K562 (cell line): ENCODE measurements at regions not wholly inside any gene's neighbourhood (a gene's known extent, or its start where the extent isn't known, plus 50 kb on each side); places are given as distances from the start of the nearest gene placed in this dataset.

Source experiments
- ATAC-seq: fragments of 200-7000 bp; cut with Tn5 transposase; 3 replicates; pipeline ENCODE4 v1.9.1; 2020; ENCODE audit warnings: moderate library complexity
- BruUV-seq: library from RNA; stranded (reverse); fragments of 400-500 nt; replicated peaks from 2 replicates; lab custom pipeline; 2021; lab: Mats Ljungman, UMichigan
- CTCF ChIA-PET: fragments of 300-600 bp; formaldehyde crosslinking; extraction: SDS; loops from one replicate; lab custom pipeline; 2021; ENCODE audit warnings: low intra/inter-chr PET ratio; lab: Yijun Ruan, JAX
- POLR2A ChIA-PET: fragments of 300-600, 350-650 bp; sonication (Branson Sonifier 250); formaldehyde crosslinking; extraction: SDS; loops from one replicate; lab custom pipeline; 2021; ENCODE audit warnings: antibody characterized with exemption, inconsistent platforms; lab: Yijun Ruan, JAX
- DNase-seq, 4 experiments: peaks; one replicate each; pipeline versions ENCODE4 v3.0.0 to v3.0.0-alpha.2; 2011 to 2018; ENCODE audit warnings: low spot score in 3 of 4, mixed read lengths in 3 of 4; ENCODE audit errors: extremely low read depth in 1 of 4
- FAIRE-seq: peaks from 2 replicates; lab custom pipeline; 2011; peaks lifted over from hg19 to GRCh38; lab: Jason Lieb, UNC
- H2AFZ ChIP-seq: 2 replicates; pipeline ENCODE4 v1.6.0; 2011; ENCODE audit warnings: low read depth, low read length, control low read depth, inconsistent platforms
- H3K27ac ChIP-seq: fragments of 200-600 bp; 3 replicates; pipeline ENCODE4 v1.8.0; 2011; ENCODE audit warnings: low read depth, mild to moderate bottlenecking, control low read depth, inconsistent platforms, low read length, moderate library complexity, mixed read lengths; ENCODE audit errors: extremely low read depth
- H3K27me3 ChIP-seq, 2 experiments: fragments of 300-600 bp in 1 of 2; 2 replicates in 1 of 2; 3 replicates in 1 of 2; pipeline versions ENCODE4 v1.6.0 to v1.8.0; 2011; ENCODE audit warnings: inconsistent platforms in 2 of 2, low read length in 2 of 2, mild to moderate bottlenecking in 1 of 2, mixed read lengths in 1 of 2, moderate library complexity in 1 of 2; ENCODE audit not compliant: control insufficient read depth in 2 of 2, insufficient read depth in 2 of 2
- H3K36me3 ChIP-seq: fragments of 300-600 bp; 3 replicates; pipeline ENCODE4 v1.8.0; 2011; ENCODE audit warnings: mild to moderate bottlenecking, low read length, inconsistent platforms; ENCODE audit not compliant: control insufficient read depth, insufficient read depth
- H3K4me1 ChIP-seq, 2 experiments: fragments of 200-600 bp in 1 of 2; replicated peaks in 1 of 2; 2 replicates in 1 of 2; 3 replicates in 1 of 2; pipeline versions ENCODE4 v1.5.1 to v1.8.0; 2011; ENCODE audit warnings: inconsistent platforms in 2 of 2, low read length in 2 of 2, mild to moderate bottlenecking in 1 of 2, mixed read lengths in 1 of 2, moderate library complexity in 1 of 2; ENCODE audit not compliant: control insufficient read depth in 2 of 2, insufficient read depth in 2 of 2
- H3K4me2 ChIP-seq: 2 replicates; pipeline ENCODE4 v1.6.1; 2011; ENCODE audit warnings: low read length, control low read depth, inconsistent platforms, mixed read lengths; ENCODE audit not compliant: insufficient read depth
- H3K4me3 ChIP-seq: fragments of 200-600 bp; sonication (generic), shearing (Covaris generic); 2 replicates; pipeline ENCODE4 v1.5.1; 2016; ENCODE audit warnings: control low read depth, inconsistent platforms
- H3K79me2 ChIP-seq: fragments of 200-600 bp; 3 replicates; pipeline ENCODE4 v1.8.0; 2011; ENCODE audit warnings: low read length, inconsistent platforms; ENCODE audit not compliant: control insufficient read depth, insufficient read depth
- H3K9ac ChIP-seq, 2 experiments: 2 replicates each; pipeline versions ENCODE4 v1.6.0 to v1.6.1; 2011; ENCODE audit warnings: low read depth in 2 of 2, low read length in 2 of 2, control low read depth in 1 of 2, inconsistent platforms in 1 of 2, mild to moderate bottlenecking in 1 of 2, mixed read lengths in 1 of 2; ENCODE audit not compliant: insufficient read depth in 1 of 2
- H3K9me1 ChIP-seq: one replicate; pipeline ENCODE4 v1.6.0; 2011; ENCODE audit warnings: inconsistent platforms, mild to moderate bottlenecking, low read length, moderate library complexity; ENCODE audit not compliant: control insufficient read depth, insufficient read depth
- H3K9me3 ChIP-seq: replicated peaks from 2 replicates; pipeline ENCODE4 v1.5.1; 2011; ENCODE audit warnings: low read depth, low read length, inconsistent platforms; ENCODE audit not compliant: control insufficient read depth, insufficient read depth
- H4K20me1 ChIP-seq: replicated peaks from 2 replicates; pipeline ENCODE4 v1.6.1; 2011; ENCODE audit warnings: low read length, inconsistent platforms, mixed read lengths; ENCODE audit not compliant: control insufficient read depth, insufficient read depth
- JUNB ChIP-seq: fragments of 450-650 bp; formaldehyde crosslinking; conservative IDR thresholded peaks from 2 replicates; pipeline ENCODE4 v1.4.0; 2020; ENCODE audit warnings: mild to moderate bottlenecking
- NFYB ChIP-seq: IDR thresholded peaks from 2 replicates; pipeline ENCODE4 v1.6.1; 2011; ENCODE audit warnings: mild to moderate bottlenecking, moderate library complexity; ENCODE audit not compliant: insufficient read length; ENCODE audit errors: extremely low read depth
- PCBP1 ChIP-seq: fragments of 200-400 bp; formaldehyde crosslinking; IDR thresholded peaks from 2 replicates; pipeline ENCODE4 v1.6.1; 2018; ENCODE audit warnings: mild to moderate bottlenecking, low read depth, low read length; ENCODE audit not compliant: poor library complexity, severe bottlenecking
- RFX7 ChIP-seq: fragments of 250-450 bp; sonication (Bioruptor Pico); IDR thresholded peaks from 2 replicates; pipeline ENCODE4 v1.5.1; 2021; ENCODE audit warnings: mild to moderate bottlenecking
- SMAD3 ChIP-seq: fragments of 450-650 bp; formaldehyde crosslinking; conservative IDR thresholded peaks from 2 replicates; pipeline ENCODE4 v1.4.0; 2020; ENCODE audit warnings: mild to moderate bottlenecking
- ZNF408 ChIP-seq: fragments of 250-450 bp; sonication (Bioruptor Pico); IDR thresholded peaks from 2 replicates; pipeline ENCODE4 v1.4.0; 2020; ENCODE audit warnings: low read depth, mild to moderate bottlenecking, moderate library complexity
- ZNF584 ChIP-seq: fragments of 200-800 bp; sonication (Bioruptor generic); IDR thresholded peaks from 2 replicates; pipeline ENCODE4 v1.6.1; 2016; ENCODE audit warnings: low read depth, mild to moderate bottlenecking, missing genetic modification characterization, missing compliant biosample characterization
- WGBS: fragments of 100-300 bp; shearing (Covaris generic); methylation state at CpG from one replicate; pipeline ENCODE4 v1.1.6; 2016; ENCODE audit warnings: low coverage, mixed read lengths; ENCODE audit not compliant: insufficient coverage; ENCODE audit errors: missing lambda C conversion rate; 5-methylcytosine and 5-hydroxymethylcytosine counted together
- in situ Hi-C: fragments of 300-500 bp; cut with MboI; formaldehyde crosslinking; loops from 4 replicates; pipeline ENCODE4 v1.15.0; 2018; ENCODE audit warnings: inconsistent platforms, mixed read lengths
- intact Hi-C: fragments of 100-400 bp; cut with micrococcal nuclease; formaldehyde crosslinking; loops from 2 replicates; pipeline ENCODE4 v1.14.2; 2022
- TF ChIP-seq, protein P1 (sequence below): sonication (generic); formaldehyde crosslinking; IDR thresholded peaks from 2 replicates; pipeline ENCODE4 v1.8.0; 2023; ENCODE audit warnings: missing genetic modification reagents, mild to moderate bottlenecking, borderline replicate concordance
- TF ChIP-seq, protein P2 (sequence below), 2 experiments: IDR thresholded peaks; 2 replicates each; pipeline ENCODE4 v1.6.1; 2011; ENCODE audit warnings: borderline replicate concordance in 1 of 2, control low read depth in 1 of 2, low read depth in 1 of 2, low read length in 1 of 2, mild to moderate bottlenecking in 1 of 2, mixed read lengths in 1 of 2, moderate library complexity in 1 of 2; ENCODE audit not compliant: insufficient read depth in 1 of 2, insufficient read length in 1 of 2, poor library complexity in 1 of 2, severe bottlenecking in 1 of 2; ENCODE audit errors: extremely low read depth in 1 of 2
- TF ChIP-seq, protein P3 (sequence below): fragments of 450-650 bp; formaldehyde crosslinking; IDR thresholded peaks from 2 replicates; pipeline ENCODE4 v1.4.0; 2020; ENCODE audit warnings: mild to moderate bottlenecking

DNA sequence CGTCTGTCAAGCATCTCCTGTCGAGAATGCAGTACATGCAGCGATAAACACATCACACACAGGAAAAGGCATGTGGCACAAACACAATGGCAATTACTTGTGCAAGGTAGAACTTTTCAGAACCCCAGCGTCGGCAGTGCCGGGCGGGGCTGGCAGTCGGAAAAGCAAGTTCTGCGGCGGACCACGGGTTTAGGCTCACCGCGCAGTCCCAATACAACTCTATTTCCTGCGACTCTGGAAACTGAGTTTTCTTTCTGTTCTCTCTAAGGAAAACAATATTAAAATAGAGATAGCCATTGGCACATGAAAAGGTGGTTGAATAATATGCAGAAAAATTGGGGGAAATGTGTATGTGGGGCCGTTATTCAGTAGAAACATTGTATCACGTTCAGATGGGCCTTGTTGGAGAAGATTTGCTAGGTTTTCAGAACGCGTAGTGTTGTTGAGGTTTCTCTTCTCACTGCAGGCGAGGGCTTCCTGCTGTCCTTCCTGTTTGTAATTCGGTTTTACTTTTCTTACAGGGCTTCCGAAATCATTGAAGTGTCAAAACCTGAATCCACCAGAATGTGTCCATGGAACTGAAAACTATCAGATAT, 369.5 kb downstream of the THBS2 start:
- Histone ChIP-seq H3K79me2 (no peaks in the 10 kb centered on the region), H3K4me3 (no peak overlapping the region), H3K27me3 (peaks cover 39 to 74% of the 10 kb centered on the region in 2 experiments), H3K36me3 (no peaks in the 10 kb centered on the region), H4K20me1 (peaks cover 16% of the 10 kb centered on the region; the same call in 1 of the 2 replicates), H3K27ac (no peak overlapping the region), H3K9ac (no peak overlapping the region), H3K4me2 (no peak overlapping the region), H3K4me1 (peaks cover 0 to 4% of the 10 kb centered on the region in 2 experiments; a peak in 1 of 5 replicates), H2AFZ (no peak overlapping the region), H3K9me1 (no peaks in the 10 kb centered on the region), H3K9me3 (no peaks in the 10 kb centered on the region)
- no peak for DNase-seq
- in situ Hi-C loops = no loop called here
- WGBS = 37% methylated on average over 21 of the region's 21 CpGs
- no TSS peak for BruUV-seq
- intact Hi-C loops = loop anchor here (1.0 to 10.0 kb wide), 2 partner anchors 514 to 689 kb away; no protein-coding TSS in a partner anchor
- ChIA-PET CTCF (no interaction called here), POLR2A (no interaction called here)
- TF ChIP-seq NFYB = no peak
- TF ChIP-seq, protein P1, sequence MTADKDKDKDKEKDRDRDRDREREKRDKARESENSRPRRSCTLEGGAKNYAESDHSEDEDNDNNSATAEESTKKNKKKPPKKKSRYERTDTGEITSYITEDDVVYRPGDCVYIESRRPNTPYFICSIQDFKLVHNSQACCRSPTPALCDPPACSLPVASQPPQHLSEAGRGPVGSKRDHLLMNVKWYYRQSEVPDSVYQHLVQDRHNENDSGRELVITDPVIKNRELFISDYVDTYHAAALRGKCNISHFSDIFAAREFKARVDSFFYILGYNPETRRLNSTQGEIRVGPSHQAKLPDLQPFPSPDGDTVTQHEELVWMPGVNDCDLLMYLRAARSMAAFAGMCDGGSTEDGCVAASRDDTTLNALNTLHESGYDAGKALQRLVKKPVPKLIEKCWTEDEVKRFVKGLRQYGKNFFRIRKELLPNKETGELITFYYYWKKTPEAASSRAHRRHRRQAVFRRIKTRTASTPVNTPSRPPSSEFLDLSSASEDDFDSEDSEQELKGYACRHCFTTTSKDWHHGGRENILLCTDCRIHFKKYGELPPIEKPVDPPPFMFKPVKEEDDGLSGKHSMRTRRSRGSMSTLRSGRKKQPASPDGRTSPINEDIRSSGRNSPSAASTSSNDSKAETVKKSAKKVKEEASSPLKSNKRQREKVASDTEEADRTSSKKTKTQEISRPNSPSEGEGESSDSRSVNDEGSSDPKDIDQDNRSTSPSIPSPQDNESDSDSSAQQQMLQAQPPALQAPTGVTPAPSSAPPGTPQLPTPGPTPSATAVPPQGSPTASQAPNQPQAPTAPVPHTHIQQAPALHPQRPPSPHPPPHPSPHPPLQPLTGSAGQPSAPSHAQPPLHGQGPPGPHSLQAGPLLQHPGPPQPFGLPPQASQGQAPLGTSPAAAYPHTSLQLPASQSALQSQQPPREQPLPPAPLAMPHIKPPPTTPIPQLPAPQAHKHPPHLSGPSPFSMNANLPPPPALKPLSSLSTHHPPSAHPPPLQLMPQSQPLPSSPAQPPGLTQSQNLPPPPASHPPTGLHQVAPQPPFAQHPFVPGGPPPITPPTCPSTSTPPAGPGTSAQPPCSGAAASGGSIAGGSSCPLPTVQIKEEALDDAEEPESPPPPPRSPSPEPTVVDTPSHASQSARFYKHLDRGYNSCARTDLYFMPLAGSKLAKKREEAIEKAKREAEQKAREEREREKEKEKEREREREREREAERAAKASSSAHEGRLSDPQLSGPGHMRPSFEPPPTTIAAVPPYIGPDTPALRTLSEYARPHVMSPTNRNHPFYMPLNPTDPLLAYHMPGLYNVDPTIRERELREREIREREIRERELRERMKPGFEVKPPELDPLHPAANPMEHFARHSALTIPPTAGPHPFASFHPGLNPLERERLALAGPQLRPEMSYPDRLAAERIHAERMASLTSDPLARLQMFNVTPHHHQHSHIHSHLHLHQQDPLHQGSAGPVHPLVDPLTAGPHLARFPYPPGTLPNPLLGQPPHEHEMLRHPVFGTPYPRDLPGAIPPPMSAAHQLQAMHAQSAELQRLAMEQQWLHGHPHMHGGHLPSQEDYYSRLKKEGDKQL (CRISPR knock-in tag) = no peak
- no peak for TF ChIP-seq ZNF584 (CRISPR knock-in tag)
- TF ChIP-seq, protein P2, sequence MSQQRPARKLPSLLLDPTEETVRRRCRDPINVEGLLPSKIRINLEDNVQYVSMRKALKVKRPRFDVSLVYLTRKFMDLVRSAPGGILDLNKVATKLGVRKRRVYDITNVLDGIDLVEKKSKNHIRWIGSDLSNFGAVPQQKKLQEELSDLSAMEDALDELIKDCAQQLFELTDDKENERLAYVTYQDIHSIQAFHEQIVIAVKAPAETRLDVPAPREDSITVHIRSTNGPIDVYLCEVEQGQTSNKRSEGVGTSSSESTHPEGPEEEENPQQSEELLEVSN (IDR thresholded peaks at IDR 0.05; ENCODE audit: borderline replicate concordance in 1 of 2, extremely low read depth in 1 of 2, insufficient read depth in 1 of 2, insufficient read length in 1 of 2, low read depth in 1 of 2, low read length in 1 of 2, poor library complexity in 1 of 2, severe bottlenecking in 1 of 2) = no peak
- no peak for TF ChIP-seq SMAD3 (CRISPR knock-in tag)
- no peak for TF ChIP-seq RFX7
- TF ChIP-seq, protein P3, sequence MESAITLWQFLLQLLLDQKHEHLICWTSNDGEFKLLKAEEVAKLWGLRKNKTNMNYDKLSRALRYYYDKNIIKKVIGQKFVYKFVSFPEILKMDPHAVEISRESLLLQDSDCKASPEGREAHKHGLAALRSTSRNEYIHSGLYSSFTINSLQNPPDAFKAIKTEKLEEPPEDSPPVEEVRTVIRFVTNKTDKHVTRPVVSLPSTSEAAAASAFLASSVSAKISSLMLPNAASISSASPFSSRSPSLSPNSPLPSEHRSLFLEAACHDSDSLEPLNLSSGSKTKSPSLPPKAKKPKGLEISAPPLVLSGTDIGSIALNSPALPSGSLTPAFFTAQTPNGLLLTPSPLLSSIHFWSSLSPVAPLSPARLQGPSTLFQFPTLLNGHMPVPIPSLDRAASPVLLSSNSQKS = no peak
- TF ChIP-seq PCBP1 = no peak
- no peak for TF ChIP-seq ZNF408
- no peak for TF ChIP-seq JUNB (CRISPR knock-in tag)
- ATAC-seq = no peak
- no peak for FAIRE-seq
